ENCODE measurements at regions not wholly inside any gene's neighbourhood (a gene's known extent, or its start where the extent isn't known, plus 50 kb on each side); places are given as distances from the start of the nearest gene placed in this dataset.

DNA sequence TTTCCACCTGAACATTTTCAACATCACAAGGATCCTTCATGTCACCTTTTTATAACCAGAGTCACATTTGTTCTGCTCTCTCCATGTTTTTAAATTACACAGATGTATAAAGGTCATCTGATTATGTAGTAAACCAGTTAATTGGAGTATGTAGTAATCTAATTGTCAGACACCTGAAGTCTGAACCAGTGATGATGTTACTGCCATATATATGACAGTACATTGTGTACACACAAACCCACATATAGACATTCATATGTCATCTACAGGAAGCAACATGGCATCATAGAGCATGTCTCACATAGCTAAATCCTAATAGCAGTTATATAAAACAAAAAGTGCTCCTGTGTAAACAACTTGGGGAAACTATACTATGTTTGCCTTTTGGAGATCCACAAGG is 95.9 kb upstream of the PRR23C start:
- TF ChIP-seq CTCF (IDR thresholded peaks at IDR 0.05; ENCODE audit: low read length) (no peak), EZH2 (IDR thresholded peaks at IDR 0.05; ENCODE audit: borderline replicate concordance, low read length) (no peak)
